ENCODE measurements at regions not wholly inside any gene's neighbourhood (a gene's known extent, or its start where the extent isn't known, plus 50 kb on each side); places are given as distances from the start of the nearest gene placed in this dataset.

GRCh38 chr4:89574176-89574575 lies 262.8 kb downstream of the SNCA start:
- Histone ChIP-seq H3K4ac (ENCODE audit: low read depth, low read length) (no peak overlapping the region), H3K23ac (ENCODE audit: low read length) (no peak overlapping the region), H4K5ac (ENCODE audit: low read length) (no peak overlapping the region), H3K18ac (ENCODE audit: low read length) (no peak overlapping the region), H3K36me3 (ENCODE audit: control insufficient read depth, insufficient read depth, low read length) (no peaks in the 10 kb centered on the region), H2BK5ac (ENCODE audit: low read length) (no peak overlapping the region), H3K4me1 (ENCODE audit: control insufficient read depth, low read depth, low read length) (peaks cover 2% of the 10 kb centered on the region), H3K4me3 (ENCODE audit: low read length) (no peak overlapping the region), H2AK5ac (ENCODE audit: low read length) (no peak overlapping the region), H3K56ac (ENCODE audit: low read length) (no peak overlapping the region), H3K79me1 (ENCODE audit: low read length) (no peaks in the 10 kb centered on the region), H3K9ac (ENCODE audit: low read length) (no peak overlapping the region), H3K4me2 (ENCODE audit: low read length) (no peak overlapping the region), H2BK120ac (ENCODE audit: low read depth, low read length) (no peak overlapping the region), H4K8ac (ENCODE audit: low read depth, low read length) (no peak overlapping the region), H3K79me2 (ENCODE audit: control insufficient read depth, insufficient read depth, low read length) (no peaks in the 10 kb centered on the region), H2BK15ac (replicated peaks; ENCODE audit: low read depth) (no peak overlapping the region), H3K27me3 (ENCODE audit: insufficient read depth, low read length, poor library complexity) (no peaks in the 10 kb centered on the region), H3K27ac (ENCODE audit: low read depth, low read length) (no peak overlapping the region)
- WGBS (ENCODE audit: extremely low coverage, insufficient coverage, low lambda C conversion rate) = no CpG with 5 or more reads among the region's 1 CpG
- no peak for DNase-seq

- H3K4me1 ChIP-seq (ENCODE audit: control insufficient read depth, low read depth, low read length) = peaks cover 2% of the 10 kb centered on the region
- H2BK120ac ChIP-seq (ENCODE audit: low read depth, low read length) = no peak overlapping the region
- H2AK5ac ChIP-seq (ENCODE audit: low read length) = no peak overlapping the region
- DNase-seq = no peak
- no peaks in the 10 kb centered on the region for H3K36me3 ChIP-seq (ENCODE audit: control insufficient read depth, insufficient read depth, low read length)
- H4K8ac ChIP-seq (ENCODE audit: low read depth, low read length) = no peak overlapping the region
- H3K27me3 ChIP-seq (ENCODE audit: insufficient read depth, low read length, poor library complexity) = no peaks in the 10 kb centered on the region
- WGBS (ENCODE audit: extremely low coverage, insufficient coverage, low lambda C conversion rate) = no CpG with 5 or more reads among the region's 1 CpG
- no peak overlapping the region for H2BK5ac ChIP-seq (ENCODE audit: low read length)
- H2BK15ac ChIP-seq (replicated peaks; ENCODE audit: low read depth) = no peak overlapping the region
- no peak overlapping the region for H3K23ac ChIP-seq (ENCODE audit: low read length)
- H3K79me1 ChIP-seq (ENCODE audit: low read length) = no peaks in the 10 kb centered on the region
- H3K79me2 ChIP-seq (ENCODE audit: control insufficient read depth, insufficient read depth, low read length) = no peaks in the 10 kb centered on the region
- H3K4me3 ChIP-seq (ENCODE audit: low read length) = no peak overlapping the region
- H3K27ac ChIP-seq (ENCODE audit: low read depth, low read length) = no peak overlapping the region
- no peak overlapping the region for H3K9ac ChIP-seq (ENCODE audit: low read length)
- no peak overlapping the region for H3K18ac ChIP-seq (ENCODE audit: low read length)
- H3K4me2 ChIP-seq (ENCODE audit: low read length) = no peak overlapping the region
- H4K5ac ChIP-seq (ENCODE audit: low read length) = no peak overlapping the region
- H3K56ac ChIP-seq (ENCODE audit: low read length) = no peak overlapping the region
- no peak overlapping the region for H3K4ac ChIP-seq (ENCODE audit: low read depth, low read length)
Observed at GRCh38 chr4:89573656-89574055, 263.3 kb downstream of the SNCA start.

- Histone ChIP-seq H3K23ac (ENCODE audit: low read length) (no peak overlapping the region), H3K27ac (ENCODE audit: low read depth, low read length) (no peak overlapping the region), H3K18ac (ENCODE audit: low read length) (no peak overlapping the region), H3K4me2 (ENCODE audit: low read length) (no peak overlapping the region), H3K79me1 (ENCODE audit: low read length) (no peaks in the 10 kb centered on the region), H3K27me3 (ENCODE audit: insufficient read depth, low read length, poor library complexity) (no peaks in the 10 kb centered on the region), H4K8ac (ENCODE audit: low read depth, low read length) (no peak overlapping the region), H2BK15ac (replicated peaks; ENCODE audit: low read depth) (no peak overlapping the region), H2BK120ac (ENCODE audit: low read depth, low read length) (no peak overlapping the region), H3K79me2 (ENCODE audit: control insufficient read depth, insufficient read depth, low read length) (no peaks in the 10 kb centered on the region), H3K4me1 (ENCODE audit: control insufficient read depth, low read depth, low read length) (peaks cover 2% of the 10 kb centered on the region), H3K9ac (ENCODE audit: low read length) (no peak overlapping the region), H2AK5ac (ENCODE audit: low read length) (no peak overlapping the region), H2BK5ac (ENCODE audit: low read length) (no peak overlapping the region), H3K4ac (ENCODE audit: low read depth, low read length) (no peak overlapping the region), H4K5ac (ENCODE audit: low read length) (no peak overlapping the region), H3K4me3 (ENCODE audit: low read length) (no peak overlapping the region), H3K36me3 (ENCODE audit: control insufficient read depth, insufficient read depth, low read length) (no peaks in the 10 kb centered on the region), H3K56ac (ENCODE audit: low read length) (no peak overlapping the region)
- no CpG with 5 or more reads among the region's 2 CpGs for WGBS (ENCODE audit: extremely low coverage, insufficient coverage, low lambda C conversion rate)
- DNase-seq = no peak
Observed at GRCh38 chr4:89572224-89572858, 264.6 kb downstream of the SNCA start.

GRCh38 chr4:89570931-89571330 lies 263.3 kb upstream of the GPRIN3 start:
- Histone ChIP-seq H3K79me2 (ENCODE audit: control insufficient read depth, insufficient read depth, low read length) (no peaks in the 10 kb centered on the region), H4K8ac (ENCODE audit: low read depth, low read length) (no peak overlapping the region), H3K4me2 (ENCODE audit: low read length) (no peak overlapping the region), H3K56ac (ENCODE audit: low read length) (no peak overlapping the region), H3K9ac (ENCODE audit: low read length) (no peak overlapping the region), H3K4ac (ENCODE audit: low read depth, low read length) (no peak overlapping the region), H3K4me3 (ENCODE audit: low read length) (no peak overlapping the region), H3K27ac (ENCODE audit: low read depth, low read length) (no peak overlapping the region), H3K4me1 (ENCODE audit: control insufficient read depth, low read depth, low read length) (peaks cover 2% of the 10 kb centered on the region), H2BK120ac (ENCODE audit: low read depth, low read length) (no peak overlapping the region), H4K5ac (ENCODE audit: low read length) (no peak overlapping the region), H3K27me3 (ENCODE audit: insufficient read depth, low read length, poor library complexity) (no peaks in the 10 kb centered on the region), H2BK5ac (ENCODE audit: low read length) (no peak overlapping the region), H3K23ac (ENCODE audit: low read length) (no peak overlapping the region), H3K36me3 (ENCODE audit: control insufficient read depth, insufficient read depth, low read length) (no peaks in the 10 kb centered on the region), H3K79me1 (ENCODE audit: low read length) (no peaks in the 10 kb centered on the region), H2AK5ac (ENCODE audit: low read length) (no peak overlapping the region), H2BK15ac (replicated peaks; ENCODE audit: low read depth) (no peak overlapping the region), H3K18ac (ENCODE audit: low read length) (no peak overlapping the region)
- no CpG with 5 or more reads among the region's 1 CpG for WGBS (ENCODE audit: extremely low coverage, insufficient coverage, low lambda C conversion rate)
- no peak for DNase-seq

GRCh38 chr4:89567936-89568335 lies 260.3 kb upstream of the GPRIN3 start:
- H3K9ac ChIP-seq (ENCODE audit: low read length) = no peak overlapping the region
- H4K8ac ChIP-seq (ENCODE audit: low read depth, low read length) = no peak overlapping the region
- H2BK120ac ChIP-seq (ENCODE audit: low read depth, low read length) = no peak overlapping the region
- no peak overlapping the region for H3K27ac ChIP-seq (ENCODE audit: low read depth, low read length)
- no peak overlapping the region for H2BK5ac ChIP-seq (ENCODE audit: low read length)
- no peak overlapping the region for H3K18ac ChIP-seq (ENCODE audit: low read length)
- H3K23ac ChIP-seq (ENCODE audit: low read length) = no peak overlapping the region
- DNase-seq = no peak
- no peaks in the 10 kb centered on the region for H3K36me3 ChIP-seq (ENCODE audit: control insufficient read depth, insufficient read depth, low read length)
- no peak overlapping the region for H3K4me3 ChIP-seq (ENCODE audit: low read length)
- H3K79me1 ChIP-seq (ENCODE audit: low read length) = no peaks in the 10 kb centered on the region
- no peak overlapping the region for H3K4ac ChIP-seq (ENCODE audit: low read depth, low read length)
- H2BK15ac ChIP-seq (replicated peaks; ENCODE audit: low read depth) = no peak overlapping the region
- H3K4me1 ChIP-seq (ENCODE audit: control insufficient read depth, low read depth, low read length) = peaks cover 2% of the 10 kb centered on the region
- H2AK5ac ChIP-seq (ENCODE audit: low read length) = no peak overlapping the region
- no peak overlapping the region for H3K4me2 ChIP-seq (ENCODE audit: low read length)
- H4K5ac ChIP-seq (ENCODE audit: low read length) = no peak overlapping the region
- H3K27me3 ChIP-seq (ENCODE audit: insufficient read depth, low read length, poor library complexity) = no peaks in the 10 kb centered on the region
- no CpG with 5 or more reads among the region's 7 CpGs for WGBS (ENCODE audit: extremely low coverage, insufficient coverage, low lambda C conversion rate)
- H3K56ac ChIP-seq (ENCODE audit: low read length) = no peak overlapping the region
- no peaks in the 10 kb centered on the region for H3K79me2 ChIP-seq (ENCODE audit: control insufficient read depth, insufficient read depth, low read length)

- no peak overlapping the region for H2BK120ac ChIP-seq (ENCODE audit: low read depth, low read length)
- H3K27ac ChIP-seq (ENCODE audit: low read depth, low read length) = no peak overlapping the region
- H3K79me2 ChIP-seq (ENCODE audit: control insufficient read depth, insufficient read depth, low read length) = no peaks in the 10 kb centered on the region
- H3K4me3 ChIP-seq (ENCODE audit: low read length) = no peak overlapping the region
- WGBS (ENCODE audit: extremely low coverage, insufficient coverage, low lambda C conversion rate) = no CpG with 5 or more reads among the region's 2 CpGs
- H4K8ac ChIP-seq (ENCODE audit: low read depth, low read length) = no peak overlapping the region
- H3K79me1 ChIP-seq (ENCODE audit: low read length) = no peaks in the 10 kb centered on the region
- H3K23ac ChIP-seq (ENCODE audit: low read length) = no peak overlapping the region
- peaks cover 9% of the 10 kb centered on the region for H3K4me1 ChIP-seq (ENCODE audit: control insufficient read depth, low read depth, low read length)
- H3K4me2 ChIP-seq (ENCODE audit: low read length) = no peak overlapping the region
- H2BK5ac ChIP-seq (ENCODE audit: low read length) = no peak overlapping the region
- H2AK5ac ChIP-seq (ENCODE audit: low read length) = no peak overlapping the region
- H4K5ac ChIP-seq (ENCODE audit: low read length) = no peak overlapping the region
- no peak overlapping the region for H3K9ac ChIP-seq (ENCODE audit: low read length)
- no peak overlapping the region for H3K4ac ChIP-seq (ENCODE audit: low read depth, low read length)
- no peaks in the 10 kb centered on the region for H3K36me3 ChIP-seq (ENCODE audit: control insufficient read depth, insufficient read depth, low read length)
- no peak overlapping the region for H2BK15ac ChIP-seq (replicated peaks; ENCODE audit: low read depth)
- H3K18ac ChIP-seq (ENCODE audit: low read length) = no peak overlapping the region
- DNase-seq = no peak
- H3K27me3 ChIP-seq (ENCODE audit: insufficient read depth, low read length, poor library complexity) = no peaks in the 10 kb centered on the region
- H3K56ac ChIP-seq (ENCODE audit: low read length) = no peak overlapping the region
Observed at GRCh38 chr4:89563431-89563830, 255.8 kb upstream of the GPRIN3 start.

All from mesendoderm (in vitro differentiated cells).